T-helper 17 cell (primary cell): ENCODE measurements at regions not wholly inside any gene's neighbourhood (a gene's known extent, or its start where the extent isn't known, plus 50 kb on each side); places are given as distances from the start of the nearest gene placed in this dataset.

Experiments
- ATAC-seq: fragments of 150-1000 bp; cut with Tn5 transposase; 2 replicates; pipeline ENCODE4 v1.10.0; 2021; ENCODE audit warnings: mild to moderate bottlenecking, moderate library complexity
- DNase-seq, 3 donors: peaks; one replicate each; pipeline versions ENCODE4 v3.0.0 to v3.0.0-alpha.2; 2020 to 2021
- H3K9me3 ChIP-seq: one replicate; pipeline ENCODE4 v1.7.0; 2013; ENCODE audit warnings: low read length, mild to moderate bottlenecking; ENCODE audit not compliant: control insufficient read depth, poor library complexity, severe bottlenecking
- H3K27ac Mint-ChIP-seq: one replicate; pipeline ENCODE4 v1.8.0; 2022; ENCODE audit warnings: mild to moderate bottlenecking, moderate library complexity, mixed read lengths
- H3K27me3 Mint-ChIP-seq: one replicate; pipeline ENCODE4 v1.8.0; 2022; ENCODE audit warnings: mixed read lengths
- H3K36me3 Mint-ChIP-seq: one replicate; pipeline ENCODE4 v1.8.0; 2022; ENCODE audit warnings: low read depth, mixed read lengths
- H3K4me1 Mint-ChIP-seq: one replicate; pipeline ENCODE4 v1.8.0; 2022; ENCODE audit warnings: mild to moderate bottlenecking, mixed read lengths
- H3K4me3 Mint-ChIP-seq: one replicate; pipeline ENCODE4 v1.8.0; 2022; ENCODE audit warnings: mild to moderate bottlenecking, moderate library complexity, mixed read lengths

DNA sequence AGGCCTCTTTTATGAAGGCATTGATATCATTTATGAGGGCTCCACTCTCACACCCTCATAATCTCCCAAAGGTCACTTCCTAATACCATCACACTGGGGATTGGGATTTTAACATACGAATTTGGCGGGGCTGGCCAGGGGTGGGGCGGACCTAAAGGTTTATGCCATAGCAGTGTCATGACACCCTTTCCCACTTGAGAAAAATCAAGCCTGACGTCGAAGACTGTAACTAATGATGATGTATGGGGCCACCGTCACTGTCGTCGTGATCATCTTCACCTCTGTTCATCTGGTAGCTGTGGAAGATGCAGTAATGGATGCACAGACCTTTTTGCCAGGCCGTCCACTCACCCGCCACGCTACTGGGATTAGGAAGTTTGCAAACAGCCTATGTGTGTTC is 912.1 kb downstream of the TBC1D22A start:
- H3K27ac Mint-ChIP-seq = no peak overlapping the region
- ATAC-seq = no peak
- H3K4me1 Mint-ChIP-seq = no peaks in the 10 kb centered on the region
- no peak for DNase-seq
- H3K9me3 ChIP-seq = no peaks in the 10 kb centered on the region
- no peak overlapping the region for H3K4me3 Mint-ChIP-seq
- no peaks in the 10 kb centered on the region for H3K27me3 Mint-ChIP-seq
- H3K36me3 Mint-ChIP-seq = no peaks in the 10 kb centered on the region

DNA sequence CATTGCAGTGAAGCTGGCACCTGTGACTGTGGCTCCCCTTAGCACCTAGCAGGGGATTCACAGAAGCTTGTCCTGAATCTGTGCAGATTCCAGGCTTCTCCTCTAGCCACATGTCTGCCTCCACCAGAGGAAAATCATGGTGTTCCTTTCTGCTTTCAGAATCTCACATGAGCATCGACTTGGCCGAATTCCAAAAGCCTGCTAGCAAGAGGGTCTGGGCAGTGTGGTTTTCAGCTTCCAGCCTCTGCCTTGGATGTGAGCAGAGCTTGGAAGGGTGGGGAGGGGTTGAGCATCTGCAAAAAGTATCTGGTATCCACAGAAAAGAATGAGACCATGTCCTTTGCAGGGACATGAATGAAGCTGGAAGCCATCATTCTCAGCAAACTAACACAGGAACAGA is 911.1 kb downstream of the TBC1D22A start:
- no peaks in the 10 kb centered on the region for H3K27me3 Mint-ChIP-seq
- no peak overlapping the region for H3K27ac Mint-ChIP-seq

DNA sequence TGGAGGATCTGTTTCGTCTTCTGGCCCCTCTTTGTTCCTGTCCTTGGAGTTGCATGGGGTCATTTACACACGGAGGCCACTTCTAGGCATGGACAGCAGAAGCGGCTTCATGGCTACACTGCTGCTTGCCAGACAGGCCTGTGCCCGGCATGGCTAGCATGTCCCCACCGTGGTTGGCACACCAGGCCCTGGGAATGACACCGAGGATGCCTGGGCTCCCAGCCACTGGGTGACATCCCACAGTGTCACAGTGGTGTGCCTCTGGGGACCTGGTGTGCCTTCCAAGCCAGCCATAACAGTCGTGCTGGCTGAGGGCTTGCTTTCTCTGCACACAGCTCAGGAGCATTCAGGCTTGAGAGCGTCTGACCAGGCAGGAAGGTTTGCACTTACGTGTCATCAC is 910.1 kb downstream of the TBC1D22A start:
- Mint-ChIP-seq H3K4me1 (no peaks in the 10 kb centered on the region), H3K36me3 (no peaks in the 10 kb centered on the region), H3K27ac (no peak overlapping the region), H3K27me3 (no peaks in the 10 kb centered on the region), H3K4me3 (no peak overlapping the region)
- ATAC-seq = no peak
- no peaks in the 10 kb centered on the region for H3K9me3 ChIP-seq
- DNase-seq = no peak

More for the DNA sequence above, 911.1 kb downstream of the TBC1D22A start:
- no peaks in the 10 kb centered on the region for H3K9me3 ChIP-seq
- DNase-seq = no peak
- H3K36me3 Mint-ChIP-seq = no peaks in the 10 kb centered on the region
- ATAC-seq = no peak
- H3K4me3 Mint-ChIP-seq = no peak overlapping the region
- H3K4me1 Mint-ChIP-seq = no peaks in the 10 kb centered on the region

DNA sequence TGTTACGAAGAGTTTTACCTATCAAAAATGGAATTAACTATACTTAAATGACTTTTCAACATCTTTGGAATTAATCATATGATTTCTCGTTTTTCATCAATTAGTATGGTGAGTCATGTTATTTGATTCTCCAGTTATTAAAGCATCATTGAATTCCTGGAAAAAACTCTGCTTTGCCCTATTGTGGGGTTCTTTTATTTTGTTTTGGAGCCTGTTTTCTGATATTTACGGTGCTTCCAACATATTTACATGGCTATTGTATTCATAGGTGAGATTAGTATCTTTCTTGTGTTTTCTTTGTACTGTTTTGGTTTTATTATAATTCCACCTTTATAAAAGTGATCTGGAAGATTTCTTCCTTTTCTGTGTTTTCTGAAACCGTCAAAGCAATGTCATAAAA is 902.7 kb downstream of the TBC1D22A start:
- Mint-ChIP-seq H3K36me3 (no peaks in the 10 kb centered on the region), H3K4me1 (no peaks in the 10 kb centered on the region), H3K4me3 (no peak overlapping the region), H3K27me3 (no peaks in the 10 kb centered on the region), H3K27ac (no peak overlapping the region)
- no peaks in the 10 kb centered on the region for H3K9me3 ChIP-seq
- ATAC-seq (no peak), DNase-seq (no peak)

DNA sequence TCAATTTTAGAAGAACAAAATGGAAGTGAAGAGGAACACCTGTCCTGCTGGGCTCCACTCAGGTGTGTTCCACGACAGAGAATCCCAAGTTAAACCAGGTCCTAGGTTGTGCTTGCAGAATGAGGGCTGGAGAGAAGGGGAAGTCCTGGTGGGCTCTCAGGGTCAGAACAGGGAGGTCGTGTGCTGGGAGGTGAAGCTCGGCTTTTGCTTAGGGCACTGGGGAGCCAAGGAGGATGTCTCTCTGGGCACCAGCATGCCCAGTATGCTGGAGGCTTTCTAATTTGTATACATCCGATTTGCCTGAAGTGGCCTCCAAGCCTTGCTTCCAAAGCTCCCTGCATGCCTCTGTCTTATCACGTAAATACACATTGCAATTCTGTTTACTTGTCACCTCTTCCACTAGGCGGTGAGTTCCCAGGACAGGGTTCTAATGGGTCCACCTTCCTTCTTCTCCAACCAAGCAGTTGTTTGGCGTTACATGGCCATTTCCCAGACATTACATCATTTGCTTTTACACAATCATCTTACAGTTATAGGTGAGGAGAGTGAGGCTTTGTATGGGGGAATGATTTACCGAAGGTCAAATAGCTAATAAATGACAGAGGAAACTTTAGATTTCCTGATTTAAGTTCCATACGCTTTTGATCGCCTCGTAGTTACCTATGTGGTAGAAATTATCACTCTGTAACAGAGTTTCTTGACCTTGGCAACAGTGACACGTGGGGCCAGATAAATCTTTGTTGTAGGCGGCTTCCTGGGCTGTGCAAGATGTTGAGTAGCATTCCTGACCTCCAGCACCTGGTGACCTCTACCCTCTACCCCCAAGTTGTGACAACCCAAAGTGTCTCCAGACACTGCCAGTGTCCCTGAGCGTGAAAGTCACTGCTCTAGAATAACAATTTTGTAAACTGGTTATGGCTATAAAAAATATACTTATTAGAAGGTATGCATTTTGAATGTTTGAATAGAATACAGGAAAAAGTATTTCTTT is 901.5 kb downstream of the TBC1D22A start:
- no peak overlapping the region for H3K27ac Mint-ChIP-seq
- no peaks in the 10 kb centered on the region for H3K36me3 Mint-ChIP-seq
- no peaks in the 10 kb centered on the region for H3K9me3 ChIP-seq
- ATAC-seq (no peak), DNase-seq (no peak)
- H3K4me3 Mint-ChIP-seq = no peak overlapping the region
- H3K4me1 Mint-ChIP-seq = no peaks in the 10 kb centered on the region
- no peaks in the 10 kb centered on the region for H3K27me3 Mint-ChIP-seq

DNA sequence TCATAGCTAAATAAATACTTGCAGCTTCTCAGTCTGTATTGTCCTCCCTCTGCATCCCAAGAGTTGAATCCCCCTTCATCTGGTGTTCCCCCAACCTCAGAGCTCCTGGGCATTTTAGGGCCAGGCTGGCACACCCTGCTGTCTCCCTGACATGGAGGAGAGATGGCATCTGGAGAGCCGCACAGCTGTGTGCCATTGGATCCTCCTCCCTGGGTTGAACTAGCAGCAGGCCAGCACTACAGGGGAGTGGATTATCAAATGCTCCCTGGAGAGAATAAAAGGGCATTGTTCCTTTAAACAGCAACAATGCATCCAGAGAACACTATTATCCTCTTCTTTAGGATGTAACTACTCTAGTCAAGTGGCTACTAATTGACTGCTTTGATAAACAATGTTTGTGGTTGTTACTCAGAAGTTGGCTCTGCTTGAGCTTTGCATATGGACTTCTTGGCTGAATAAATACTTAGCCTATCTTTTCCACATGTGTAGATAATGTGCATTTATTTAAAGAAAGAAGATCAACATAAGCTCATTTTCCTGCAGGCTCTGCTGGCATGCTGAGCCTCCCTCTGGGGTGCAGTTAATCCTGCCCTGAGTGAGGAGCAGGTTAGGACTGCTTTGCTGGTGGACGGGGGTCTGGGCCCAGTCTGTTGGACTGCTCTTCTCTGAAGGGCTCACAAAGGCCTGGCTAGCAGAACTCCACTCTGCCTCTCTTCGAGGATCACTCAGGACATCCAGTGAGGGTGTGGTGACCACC is 897.2 kb downstream of the TBC1D22A start:
- Mint-ChIP-seq H3K4me1 (no peaks in the 10 kb centered on the region), H3K36me3 (no peaks in the 10 kb centered on the region), H3K4me3 (no peak overlapping the region), H3K27me3 (no peaks in the 10 kb centered on the region), H3K27ac (no peak overlapping the region)
- DNase-seq (no peak), ATAC-seq (no peak)
- H3K9me3 ChIP-seq = no peaks in the 10 kb centered on the region

DNA sequence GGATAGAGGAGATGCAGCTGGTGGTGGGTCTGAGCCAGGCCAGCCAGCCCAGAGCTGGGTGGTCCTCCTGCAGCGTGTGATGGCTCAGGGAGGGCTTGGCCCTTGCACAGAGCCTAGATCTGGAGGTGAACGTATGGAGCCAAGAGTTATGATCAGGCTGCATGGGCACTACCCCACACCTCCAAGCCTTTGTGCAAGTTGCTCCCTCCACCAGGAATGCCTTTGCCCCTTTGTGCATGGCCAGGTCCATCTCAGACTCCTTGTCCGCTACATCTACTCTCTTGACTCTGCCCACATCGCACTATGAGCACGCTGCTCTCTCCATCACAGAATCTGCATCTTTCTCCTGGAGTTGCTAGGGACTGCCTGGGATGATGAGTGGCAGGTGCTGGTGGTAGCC is 895.7 kb downstream of the TBC1D22A start:
- no peak for DNase-seq
- H3K36me3 Mint-ChIP-seq = no peaks in the 10 kb centered on the region
- H3K27me3 Mint-ChIP-seq = no peaks in the 10 kb centered on the region
- H3K4me1 Mint-ChIP-seq = no peaks in the 10 kb centered on the region
- no peak overlapping the region for H3K27ac Mint-ChIP-seq
- H3K9me3 ChIP-seq = no peaks in the 10 kb centered on the region
- H3K4me3 Mint-ChIP-seq = no peak overlapping the region
- no peak for ATAC-seq

DNA sequence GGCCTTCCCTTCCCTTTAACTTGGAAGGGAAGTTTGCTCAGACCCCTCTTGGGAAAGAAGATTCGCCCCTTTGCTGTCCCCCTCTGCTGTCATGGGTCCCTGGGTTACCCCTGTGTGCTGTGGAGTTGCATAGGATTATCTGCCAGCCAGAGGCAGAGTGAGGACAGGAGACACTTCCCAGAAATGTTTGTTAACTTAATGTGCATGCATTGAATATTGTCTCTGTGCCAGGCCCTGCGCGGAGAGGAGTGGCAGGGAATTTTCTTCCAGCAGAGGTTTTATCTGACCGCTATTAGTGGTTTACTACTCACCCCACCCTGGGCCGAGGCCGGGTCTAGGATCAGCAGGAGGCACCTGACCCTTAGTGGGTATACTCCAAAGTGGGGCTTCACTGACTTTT is 894.8 kb downstream of the TBC1D22A start:
- H3K27ac Mint-ChIP-seq = no peak overlapping the region

DNA sequence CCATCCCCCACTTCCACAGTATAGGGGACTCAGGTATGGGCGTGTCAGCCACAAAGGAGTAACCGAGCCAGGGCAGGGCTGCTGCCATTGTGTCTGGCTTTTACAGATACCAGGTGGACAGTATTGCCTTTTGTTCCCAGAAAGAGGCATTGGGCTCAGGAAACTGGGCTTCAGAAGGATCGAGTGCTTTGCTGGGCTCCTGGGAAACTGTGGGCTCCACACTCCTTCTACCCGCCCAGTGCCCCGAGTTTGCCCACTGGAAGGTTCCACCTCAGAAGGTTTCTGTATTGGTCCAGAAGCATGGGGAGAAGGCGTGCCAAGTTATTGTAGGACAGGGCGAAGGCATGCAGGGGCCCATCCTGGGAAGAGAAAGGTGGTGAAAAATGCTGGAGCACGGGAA is 894.4 kb downstream of the TBC1D22A start:
- no peaks in the 10 kb centered on the region for H3K9me3 ChIP-seq
- ATAC-seq (no peak), DNase-seq (no peak)
- Mint-ChIP-seq H3K27me3 (no peaks in the 10 kb centered on the region), H3K4me1 (no peaks in the 10 kb centered on the region), H3K27ac (no peak overlapping the region), H3K4me3 (no peak overlapping the region), H3K36me3 (no peaks in the 10 kb centered on the region)

More for the DNA sequence above, 894.8 kb downstream of the TBC1D22A start:
- H3K4me3 Mint-ChIP-seq = no peak overlapping the region
- no peaks in the 10 kb centered on the region for H3K9me3 ChIP-seq
- no peaks in the 10 kb centered on the region for H3K36me3 Mint-ChIP-seq
- no peaks in the 10 kb centered on the region for H3K4me1 Mint-ChIP-seq
- DNase-seq (no peak), ATAC-seq (no peak)
- H3K27me3 Mint-ChIP-seq = no peaks in the 10 kb centered on the region

DNA sequence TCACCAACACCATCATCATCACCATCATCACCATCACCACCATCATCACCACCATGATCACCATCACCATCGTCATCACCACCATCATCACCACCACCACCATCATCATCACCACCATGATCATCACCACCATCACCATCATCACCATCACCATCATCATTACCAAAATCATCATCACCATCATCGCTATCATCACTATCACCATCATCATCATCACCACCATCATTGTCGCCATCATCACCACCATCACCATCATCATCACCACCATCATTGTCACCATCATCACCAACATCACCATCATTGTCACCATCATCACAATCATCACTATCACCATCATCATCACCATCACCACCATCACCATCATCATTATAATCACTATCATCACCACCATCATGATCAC is 893.5 kb downstream of the TBC1D22A start:
- ATAC-seq (no peak), DNase-seq (no peak)
- no peaks in the 10 kb centered on the region for H3K9me3 ChIP-seq
- no peaks in the 10 kb centered on the region for H3K27me3 Mint-ChIP-seq
- H3K4me1 Mint-ChIP-seq = no peaks in the 10 kb centered on the region
- H3K36me3 Mint-ChIP-seq = no peaks in the 10 kb centered on the region
- H3K27ac Mint-ChIP-seq = no peak overlapping the region
- H3K4me3 Mint-ChIP-seq = no peak overlapping the region

DNA sequence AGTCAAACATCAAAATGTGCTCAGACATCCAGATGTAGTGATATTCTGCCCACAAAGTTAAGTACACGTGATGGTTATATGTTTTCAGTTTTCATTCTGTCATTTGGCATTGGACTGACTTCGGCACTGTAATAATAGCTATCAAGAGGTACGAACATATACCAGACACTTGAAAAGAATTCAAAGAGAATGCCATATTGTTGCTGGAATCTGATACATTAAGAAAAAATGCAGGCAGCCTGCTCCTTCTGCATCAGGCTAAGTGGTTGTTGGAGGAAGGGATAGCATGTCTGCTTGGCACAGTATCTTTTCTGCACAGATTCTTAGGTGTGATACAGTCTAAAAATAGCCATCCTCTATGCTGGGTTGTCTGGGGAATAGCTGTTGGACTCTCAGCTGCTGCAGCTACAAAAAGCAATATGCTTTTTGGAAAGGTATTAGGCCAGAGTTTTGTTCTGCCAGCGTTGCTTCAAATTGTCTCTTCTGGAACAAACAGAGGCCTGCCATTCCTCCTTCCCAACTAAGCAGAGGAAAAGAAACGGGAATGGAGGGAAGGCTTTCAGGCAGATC is 892.6 kb downstream of the TBC1D22A start:
- no peak overlapping the region for H3K4me3 Mint-ChIP-seq
- H3K36me3 Mint-ChIP-seq = no peaks in the 10 kb centered on the region
- H3K4me1 Mint-ChIP-seq = no peaks in the 10 kb centered on the region
- no peak for ATAC-seq
- H3K9me3 ChIP-seq = no peaks in the 10 kb centered on the region
- no peaks in the 10 kb centered on the region for H3K27me3 Mint-ChIP-seq
- DNase-seq = no peak
- H3K27ac Mint-ChIP-seq = no peak overlapping the region

DNA sequence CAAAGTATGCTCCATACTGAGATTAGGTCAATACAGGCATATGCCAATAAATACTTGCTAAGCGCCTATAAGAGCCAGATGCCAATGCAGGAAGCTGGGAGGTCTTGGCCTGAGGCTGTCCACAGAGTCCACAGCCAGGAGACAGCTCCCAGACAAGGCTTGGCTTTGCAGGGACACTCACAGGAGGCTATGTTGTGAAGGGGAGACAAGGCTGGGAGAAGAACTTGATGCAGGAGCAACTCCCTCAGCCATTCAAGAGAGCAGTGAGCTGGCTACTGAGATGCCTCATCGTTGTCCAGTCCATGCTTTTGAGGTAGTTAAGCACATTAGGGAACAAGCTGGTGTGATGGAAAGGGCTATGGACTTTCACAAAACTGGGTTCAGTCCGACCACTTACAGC is 891.5 kb downstream of the TBC1D22A start:
- H3K9me3 ChIP-seq = no peaks in the 10 kb centered on the region
- Mint-ChIP-seq H3K27me3 (no peaks in the 10 kb centered on the region), H3K27ac (no peak overlapping the region), H3K36me3 (no peaks in the 10 kb centered on the region), H3K4me1 (no peaks in the 10 kb centered on the region), H3K4me3 (no peak overlapping the region)
- DNase-seq = no peak
- ATAC-seq = no peak

DNA sequence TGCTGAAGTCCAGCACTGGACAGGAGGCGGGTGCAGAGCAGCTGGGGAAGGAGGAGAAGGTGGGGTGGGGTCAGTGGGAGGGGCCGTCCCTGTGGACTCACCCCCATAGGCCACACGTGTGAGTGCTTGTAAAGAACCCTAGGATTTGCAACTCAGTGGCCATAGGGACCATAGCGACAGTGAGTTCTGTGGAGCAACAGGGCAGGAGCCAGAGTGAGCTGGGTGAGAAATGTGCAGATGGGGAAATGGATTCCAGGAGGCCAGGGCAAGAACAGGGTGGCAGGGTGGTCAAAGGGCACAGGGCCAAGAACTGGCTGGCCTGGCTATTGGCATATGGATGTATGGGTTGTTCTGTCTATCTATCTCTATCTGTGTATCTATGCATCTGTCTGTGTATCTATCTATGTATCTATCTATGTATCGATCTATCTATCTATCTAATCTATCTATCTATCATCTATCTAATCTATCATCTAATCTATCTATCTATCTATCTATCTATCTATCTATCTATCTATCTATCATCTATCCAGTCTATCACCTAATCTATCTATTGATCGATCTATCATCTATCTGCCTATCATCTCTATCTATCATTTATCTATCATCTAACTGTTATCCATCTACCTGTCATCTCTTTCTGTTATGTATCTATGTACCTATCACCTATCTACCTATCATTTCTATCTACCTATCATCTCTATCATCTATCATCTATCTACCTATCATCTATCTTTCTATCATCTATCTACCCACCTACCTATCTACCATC is 889.0 kb downstream of the TBC1D22A start:
- DNase-seq = no peak
- no peaks in the 10 kb centered on the region for H3K27me3 Mint-ChIP-seq
- no peaks in the 10 kb centered on the region for H3K36me3 Mint-ChIP-seq

More for the DNA sequence above, 889.0 kb downstream of the TBC1D22A start:
- H3K9me3 ChIP-seq = no peaks in the 10 kb centered on the region
- no peaks in the 10 kb centered on the region for H3K4me1 Mint-ChIP-seq
- H3K27ac Mint-ChIP-seq = no peak overlapping the region
- H3K4me3 Mint-ChIP-seq = no peak overlapping the region
- no peak for ATAC-seq
